SK-N-MC (cell line): ENCODE measurements at regions not wholly inside any gene's neighbourhood (a gene's known extent, or its start where the extent isn't known, plus 50 kb on each side); places are given as distances from the start of the nearest gene placed in this dataset.

ENCODE experiments used
- EZH2 ChIP-seq: fragments of 200-600 bp; sonication (generic); IDR thresholded peaks from one replicate; pipeline ENCODE4 v1.6.1; 2017; ENCODE audit warnings: antibody characterized with exemption
- POLR2AphosphoS5 ChIP-seq: IDR thresholded peaks from 2 replicates; pipeline ENCODE4 v1.6.1; 2012; ENCODE audit warnings: mild to moderate bottlenecking, low read depth, low read length, borderline replicate concordance

DNA sequence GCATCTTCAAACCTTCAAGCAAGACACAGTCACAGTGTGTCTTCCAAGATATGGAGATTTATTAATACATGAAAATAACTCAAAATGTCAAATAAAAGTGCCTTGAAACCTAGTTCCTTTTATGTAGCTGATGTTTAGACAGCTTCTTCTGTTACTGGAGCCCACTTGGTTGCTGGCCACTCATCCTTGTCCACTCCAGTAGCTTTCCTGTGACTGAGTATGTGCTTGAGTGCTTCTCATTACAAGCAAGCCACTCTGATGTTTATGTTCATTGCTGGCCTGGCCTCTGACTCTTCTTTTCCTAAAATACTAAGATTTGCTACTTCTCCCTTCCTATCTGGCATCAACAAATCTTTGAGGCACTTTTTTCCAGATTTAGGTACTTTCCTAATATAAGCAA is 545.2 kb upstream of the MAN1A1 start:
- TF ChIP-seq EZH2 (no peak), POLR2AphosphoS5 (no peak)
